ENCODE measurements at regions not wholly inside any gene's neighbourhood (a gene's known extent, or its start where the extent isn't known, plus 50 kb on each side); places are given as distances from the start of the nearest gene placed in this dataset.
"Not testable (repeated sequence)": the region's sequence is repeated elsewhere in the genome, so short reads cannot be mapped to it uniquely, and the experiment has no call there.

DNA sequence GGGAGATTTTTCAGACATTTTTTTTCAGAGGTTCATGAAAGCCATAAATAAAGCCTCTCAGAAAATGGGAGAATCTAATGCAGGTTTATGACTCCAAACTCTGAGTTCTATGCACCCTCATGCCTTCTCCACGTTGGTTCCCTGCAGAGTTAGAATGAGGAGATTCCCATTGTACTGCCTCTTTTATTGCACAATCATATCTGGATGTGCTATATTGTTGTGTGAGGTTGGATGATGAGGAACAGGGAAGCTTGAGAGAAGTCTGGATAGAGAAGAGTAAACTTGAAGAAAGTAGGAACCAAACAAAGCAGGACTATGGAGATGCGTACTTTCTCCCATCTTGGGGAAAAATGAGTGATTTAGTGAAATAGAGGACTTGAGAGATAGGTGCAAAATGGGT, 178.8 kb downstream of the PDCD6IP start:
- no peak overlapping the region for H3K4me3 ChIP-seq (ENCODE audit: low read length)
- no peak for DNase-seq (ENCODE audit: low read depth)
- TF ChIP-seq, protein P1, sequence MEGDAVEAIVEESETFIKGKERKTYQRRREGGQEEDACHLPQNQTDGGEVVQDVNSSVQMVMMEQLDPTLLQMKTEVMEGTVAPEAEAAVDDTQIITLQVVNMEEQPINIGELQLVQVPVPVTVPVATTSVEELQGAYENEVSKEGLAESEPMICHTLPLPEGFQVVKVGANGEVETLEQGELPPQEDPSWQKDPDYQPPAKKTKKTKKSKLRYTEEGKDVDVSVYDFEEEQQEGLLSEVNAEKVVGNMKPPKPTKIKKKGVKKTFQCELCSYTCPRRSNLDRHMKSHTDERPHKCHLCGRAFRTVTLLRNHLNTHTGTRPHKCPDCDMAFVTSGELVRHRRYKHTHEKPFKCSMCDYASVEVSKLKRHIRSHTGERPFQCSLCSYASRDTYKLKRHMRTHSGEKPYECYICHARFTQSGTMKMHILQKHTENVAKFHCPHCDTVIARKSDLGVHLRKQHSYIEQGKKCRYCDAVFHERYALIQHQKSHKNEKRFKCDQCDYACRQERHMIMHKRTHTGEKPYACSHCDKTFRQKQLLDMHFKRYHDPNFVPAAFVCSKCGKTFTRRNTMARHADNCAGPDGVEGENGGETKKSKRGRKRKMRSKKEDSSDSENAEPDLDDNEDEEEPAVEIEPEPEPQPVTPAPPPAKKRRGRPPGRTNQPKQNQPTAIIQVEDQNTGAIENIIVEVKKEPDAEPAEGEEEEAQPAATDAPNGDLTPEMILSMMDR (conservative IDR thresholded peaks at IDR 0.05; ENCODE audit: low read length): no peak

DNA sequence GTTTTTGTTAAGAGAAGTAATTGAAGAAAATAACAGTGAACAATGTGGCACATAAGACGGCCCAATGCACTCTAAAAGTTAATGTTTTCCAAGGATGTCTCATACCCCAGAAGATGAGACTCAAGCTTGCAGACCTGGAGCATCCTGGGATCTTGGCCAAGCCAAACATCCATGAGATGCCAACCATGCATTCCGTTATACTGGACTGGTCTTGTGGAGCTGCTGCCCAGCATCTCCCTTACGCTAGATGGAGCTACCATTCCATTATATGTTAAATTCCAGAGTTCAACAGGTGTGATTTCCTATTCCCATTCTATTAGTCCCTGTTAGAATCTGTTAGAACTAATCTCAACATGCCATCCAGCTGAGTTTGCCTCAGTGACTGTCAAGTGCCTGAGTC, 181.8 kb downstream of the PDCD6IP start:
- peak; percentile 84 for DNase-seq (ENCODE audit: low read depth)
- no peak overlapping the region for H3K4me3 ChIP-seq (ENCODE audit: low read length)
- TF ChIP-seq, protein P1 (conservative IDR thresholded peaks at IDR 0.05; ENCODE audit: low read length): peak; percentile 85

- TF ChIP-seq, protein P1 (conservative IDR thresholded peaks at IDR 0.05; ENCODE audit: low read length): no peak
- H3K4me3 ChIP-seq (ENCODE audit: low read length): no peak overlapping the region
- peak; percentile 49 for DNase-seq (ENCODE audit: low read depth)
Observed at GRCh38 chr3:33982269-33982798, 183.9 kb downstream of the PDCD6IP start.

DNA sequence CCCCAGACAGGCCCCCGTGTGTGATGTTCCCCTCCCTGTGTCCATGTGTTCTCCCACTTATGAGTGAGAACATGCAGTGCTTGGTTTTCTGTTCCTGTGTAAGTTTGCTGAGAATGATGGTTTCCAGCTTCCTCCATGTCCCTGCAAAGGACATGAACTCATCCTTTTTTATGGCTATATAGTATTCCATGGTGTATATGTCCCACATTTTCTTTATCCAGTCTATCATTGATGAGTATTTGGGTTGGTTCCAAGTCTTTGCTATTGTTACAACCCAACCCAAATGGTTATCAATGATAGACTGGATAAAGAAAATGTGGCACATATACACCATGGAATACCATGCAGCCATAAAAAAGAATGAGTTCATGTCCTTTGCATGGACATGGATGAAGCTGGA, 184.5 kb downstream of the PDCD6IP start:
- not testable (repeated sequence) for DNase-seq (ENCODE audit: low read depth); H3K4me3 ChIP-seq (ENCODE audit: low read length)

GRCh38 chr3:33989229-33989628, 190.8 kb downstream of the PDCD6IP start:
- DNase-seq (ENCODE audit: low read depth): no peak
- no peak overlapping the region for H3K4me3 ChIP-seq (ENCODE audit: low read length)
- TF ChIP-seq, protein P1 (conservative IDR thresholded peaks at IDR 0.05; ENCODE audit: low read length): no peak

GRCh38 chr3:33991673-33992072, 193.2 kb downstream of the PDCD6IP start:
- DNase-seq (ENCODE audit: low read depth): no peak
- TF ChIP-seq, protein P1 (conservative IDR thresholded peaks at IDR 0.05; ENCODE audit: low read length): no peak
- H3K4me3 ChIP-seq (ENCODE audit: low read length): no peak overlapping the region

DNA sequence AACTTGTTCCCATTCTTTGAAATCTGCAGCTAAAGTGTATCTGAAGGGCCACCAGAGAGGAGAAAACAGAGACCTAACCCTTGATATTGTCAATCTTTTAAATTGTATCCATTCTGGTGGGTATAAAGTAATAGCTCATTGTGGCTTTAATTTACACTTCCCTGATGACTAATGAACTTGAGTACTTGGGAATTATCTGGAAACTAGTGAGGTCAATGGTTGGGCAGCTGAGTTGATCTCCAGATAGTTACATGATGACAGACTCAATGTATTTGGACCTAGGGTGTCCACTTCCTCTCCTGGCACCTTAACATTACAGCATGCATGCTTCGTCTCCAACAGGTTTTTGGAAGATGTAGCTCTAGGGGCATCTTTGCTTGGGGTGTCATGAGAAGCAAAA, 195.2 kb downstream of the PDCD6IP start:
- TF ChIP-seq, protein P1 (conservative IDR thresholded peaks at IDR 0.05; ENCODE audit: low read length): no peak
- DNase-seq (ENCODE audit: low read depth): peak; percentile 29
- H3K4me3 ChIP-seq (ENCODE audit: low read length): no peak overlapping the region

DNA sequence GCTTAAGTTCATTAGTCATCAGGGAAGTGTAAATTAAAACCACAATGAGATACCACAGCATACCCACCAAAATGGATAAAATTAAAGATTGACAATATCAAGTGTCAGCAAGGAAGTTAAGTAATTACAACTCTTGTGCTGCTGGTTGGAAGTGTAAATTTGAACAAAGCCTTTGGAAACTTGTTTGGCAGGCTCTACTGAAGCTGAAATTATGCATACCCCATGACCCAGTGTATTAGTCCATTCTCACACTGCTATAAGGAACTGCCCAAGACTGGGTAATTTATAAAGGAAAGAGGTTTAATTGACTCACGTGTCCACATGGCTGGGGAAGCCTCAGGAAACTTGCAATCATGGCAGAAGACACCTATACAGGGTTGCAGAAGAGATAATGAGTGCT, 196.1 kb downstream of the PDCD6IP start:
- TF ChIP-seq, protein P1 (conservative IDR thresholded peaks at IDR 0.05; ENCODE audit: low read length): no peak
- no peak for DNase-seq (ENCODE audit: low read depth)
- no peak overlapping the region for H3K4me3 ChIP-seq (ENCODE audit: low read length)

Measured in AG10803 (cell line).